MM.1S (cell line): ENCODE measurements at regions not wholly inside any gene's neighbourhood (a gene's known extent, or its start where the extent isn't known, plus 50 kb on each side); places are given as distances from the start of the nearest gene placed in this dataset.

Source experiments
- EZH2 ChIP-seq: fragments of 300-600 bp; sonication (generic); optimal IDR thresholded peaks from 2 replicates; pipeline ENCODE3; 2017; ENCODE audit warnings: low read depth, mild to moderate bottlenecking, antibody characterized with exemption, low read length, mixed read lengths
- EZH2phosphoT487 ChIP-seq: fragments of 300-600 bp; sonication (generic); IDR thresholded peaks from 2 replicates; pipeline ENCODE4 v1.6.1; 2018; ENCODE audit warnings: antibody characterized with exemption, low read length

DNA sequence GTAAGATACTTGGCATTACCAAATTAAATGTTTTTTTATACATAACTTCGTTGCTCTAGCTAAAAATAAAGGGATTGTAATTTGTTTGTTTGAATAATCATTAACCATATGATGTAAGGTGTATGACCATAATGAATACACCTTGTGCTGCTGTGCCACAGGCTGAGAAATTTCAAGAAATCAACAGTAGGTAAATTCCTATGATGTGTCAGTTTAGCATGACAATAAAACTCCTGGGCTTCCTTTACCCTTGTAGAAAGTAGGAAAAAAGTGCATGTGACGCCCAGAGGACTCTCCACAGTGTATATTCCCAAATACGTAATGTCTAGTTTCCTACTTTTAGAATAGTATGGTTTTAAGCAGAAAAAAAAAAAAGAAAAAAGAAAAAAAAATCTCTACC lies 208.1 kb downstream of the SATB1 start:
- no peak for TF ChIP-seq EZH2
- no peak for TF ChIP-seq EZH2phosphoT487
